PC-3 (cell line): ENCODE measurements at regions not wholly inside any gene's neighbourhood (a gene's known extent, or its start where the extent isn't known, plus 50 kb on each side); places are given as distances from the start of the nearest gene placed in this dataset.

Experiments used
- ATAC-seq: fragments of 200-7000 bp; cut with Tn5 transposase; 2 replicates; pipeline ENCODE4 v1.9.1; 2020; ENCODE audit warnings: mild to moderate bottlenecking, moderate library complexity
- BruUV-seq: library from RNA; stranded (reverse); fragments of 400-500 nt; replicated peaks from 2 replicates; lab custom pipeline; 2021; lab: Mats Ljungman, UMichigan
- CTCF ChIA-PET: fragments of 300-600 bp; sonication (Branson Sonifier 250); formaldehyde crosslinking; loops from one replicate; lab custom pipeline; 2022; ENCODE audit warnings: antibody characterized with exemption; lab: Charles Lee
- POLR2A ChIA-PET: fragments of 300-600 bp; sonication (Branson Sonifier 250); formaldehyde crosslinking; loops from one replicate; lab custom pipeline; 2022; ENCODE audit warnings: antibody characterized with exemption; ENCODE audit not compliant: unreplicated experiment; lab: Charles Lee
- DNase-seq: peaks from one replicate; pipeline ENCODE4 v3.0.0-alpha.2; 2015
- H2AFZ ChIP-seq: fragments of 300-600 bp; sonication (generic); 2 replicates; pipeline ENCODE4 v1.6.0; 2016; ENCODE audit warnings: antibody characterized with exemption, low read length
- H3F3A ChIP-seq: fragments of 300-600 bp; sonication (generic); one replicate; pipeline ENCODE4 v1.6.0; 2017; ENCODE audit warnings: antibody characterized with exemption, low read length, control low read depth, mild to moderate bottlenecking; ENCODE audit not compliant: unreplicated experiment
- H3K27ac ChIP-seq: fragments of 300-600 bp; sonication (generic); 2 replicates; pipeline ENCODE4 v1.5.1; 2016; ENCODE audit warnings: mild to moderate bottlenecking, low read length
- H3K27me3 ChIP-seq: fragments of 300-600 bp; sonication (generic); 2 replicates; pipeline ENCODE4 v1.6.1; 2016; ENCODE audit warnings: low read length, mixed read lengths
- H3K36me3 ChIP-seq: fragments of 300-600 bp; sonication (generic); 2 replicates; pipeline ENCODE4 v1.6.1; 2016; ENCODE audit warnings: low read depth, mixed run types, low read length, mixed read lengths
- H3K4me1 ChIP-seq: fragments of 300-600 bp; sonication (generic); 2 replicates; pipeline ENCODE4 v1.5.1; 2016; ENCODE audit warnings: low read length; ENCODE audit not compliant: insufficient read depth
- H3K4me2 ChIP-seq: fragments of 300-600 bp; sonication (generic); 2 replicates; pipeline ENCODE4 v1.6.0; 2016; ENCODE audit warnings: low read length
- H3K4me3 ChIP-seq: fragments of 300-600 bp; sonication (generic); 2 replicates; pipeline ENCODE4 v1.5.1; 2016; ENCODE audit warnings: mild to moderate bottlenecking, low read length, mixed read lengths
- H3K79me2 ChIP-seq: fragments of 300-600 bp; sonication (generic); 2 replicates; pipeline ENCODE4 v1.6.1; 2017; ENCODE audit warnings: low read length, mixed read lengths
- H3K9ac ChIP-seq: fragments of 300-600 bp; sonication (generic); 2 replicates; pipeline ENCODE4 v1.6.0; 2016; ENCODE audit warnings: mild to moderate bottlenecking, low read length
- H3K9me2 ChIP-seq: fragments of 300-600 bp; sonication (generic); replicated peaks from 2 replicates; pipeline ENCODE4 v1.6.1; 2016; ENCODE audit warnings: mixed run types, low read length, mixed read lengths
- H3K9me3 ChIP-seq: fragments of 300-600 bp; sonication (generic); 2 replicates; pipeline ENCODE4 v1.6.1; 2016; ENCODE audit warnings: low read length, mixed read lengths
- H4K20me1 ChIP-seq: fragments of 300-600 bp; sonication (generic); 2 replicates; pipeline ENCODE4 v1.6.1; 2016; ENCODE audit warnings: low read length, mixed read lengths
- EZH2 ChIP-seq: fragments of 300-600 bp; sonication (generic); IDR thresholded peaks from one replicate; pipeline ENCODE4 v1.6.1; 2017; ENCODE audit warnings: antibody characterized with exemption, mild to moderate bottlenecking, low read length; ENCODE audit not compliant: unreplicated experiment
- EZH2phosphoT487 ChIP-seq: fragments of 300-600 bp; sonication (generic); IDR thresholded peaks from 2 replicates; pipeline ENCODE4 v1.6.1; 2018; ENCODE audit warnings: mild to moderate bottlenecking, antibody characterized with exemption, low read length, borderline replicate concordance
- intact Hi-C: fragments of 100-400 bp; cut with micrococcal nuclease; formaldehyde crosslinking; loops from 2 replicates; pipeline ENCODE4 v1.9.0; 2023
- TF ChIP-seq, protein P1 (sequence below): fragments of 300-600 bp; sonication (generic); conservative IDR thresholded peaks from 2 replicates; pipeline ENCODE4 v1.5.1; 2017; ENCODE audit warnings: antibody characterized with exemption, low read depth, mild to moderate bottlenecking, low read length

DNA sequence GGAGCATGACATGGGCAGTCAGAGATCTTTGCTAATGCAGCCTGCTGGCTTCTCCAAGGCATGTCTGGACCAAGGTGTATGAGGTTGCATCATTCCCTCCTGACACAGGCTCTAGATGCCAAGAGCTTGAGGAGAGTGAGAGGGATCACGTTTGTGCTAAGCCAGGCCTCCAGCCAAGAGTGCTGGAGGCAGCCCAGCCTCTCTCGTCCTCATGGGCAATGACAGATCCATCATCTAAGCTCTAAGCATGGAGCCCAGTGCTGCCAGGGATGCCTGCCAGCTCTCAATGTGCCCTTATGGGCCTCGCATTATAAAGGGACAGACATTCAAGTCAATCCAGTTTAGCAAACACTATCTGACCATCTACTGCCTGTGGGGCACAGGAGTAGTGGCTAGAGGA is 136.3 kb upstream of the VSTM2B start:
- Histone ChIP-seq H2AFZ (no peak overlapping the region), H3K9ac (no peak overlapping the region), H3K4me2 (no peak overlapping the region), H3K27me3 (no peaks in the 10 kb centered on the region), H4K20me1 (no peaks in the 10 kb centered on the region), H3K4me1 (no peaks in the 10 kb centered on the region), H3F3A (no peaks in the 10 kb centered on the region), H3K27ac (no peak overlapping the region), H3K79me2 (no peaks in the 10 kb centered on the region), H3K9me3 (no peaks in the 10 kb centered on the region), H3K9me2 (no peaks in the 10 kb centered on the region), H3K36me3 (no peaks in the 10 kb centered on the region), H3K4me3 (no peak overlapping the region)
- no TSS peak for BruUV-seq
- ATAC-seq (no peak), DNase-seq (no peak)
- intact Hi-C loops, result no loop called here
- TF ChIP-seq, protein P1, sequence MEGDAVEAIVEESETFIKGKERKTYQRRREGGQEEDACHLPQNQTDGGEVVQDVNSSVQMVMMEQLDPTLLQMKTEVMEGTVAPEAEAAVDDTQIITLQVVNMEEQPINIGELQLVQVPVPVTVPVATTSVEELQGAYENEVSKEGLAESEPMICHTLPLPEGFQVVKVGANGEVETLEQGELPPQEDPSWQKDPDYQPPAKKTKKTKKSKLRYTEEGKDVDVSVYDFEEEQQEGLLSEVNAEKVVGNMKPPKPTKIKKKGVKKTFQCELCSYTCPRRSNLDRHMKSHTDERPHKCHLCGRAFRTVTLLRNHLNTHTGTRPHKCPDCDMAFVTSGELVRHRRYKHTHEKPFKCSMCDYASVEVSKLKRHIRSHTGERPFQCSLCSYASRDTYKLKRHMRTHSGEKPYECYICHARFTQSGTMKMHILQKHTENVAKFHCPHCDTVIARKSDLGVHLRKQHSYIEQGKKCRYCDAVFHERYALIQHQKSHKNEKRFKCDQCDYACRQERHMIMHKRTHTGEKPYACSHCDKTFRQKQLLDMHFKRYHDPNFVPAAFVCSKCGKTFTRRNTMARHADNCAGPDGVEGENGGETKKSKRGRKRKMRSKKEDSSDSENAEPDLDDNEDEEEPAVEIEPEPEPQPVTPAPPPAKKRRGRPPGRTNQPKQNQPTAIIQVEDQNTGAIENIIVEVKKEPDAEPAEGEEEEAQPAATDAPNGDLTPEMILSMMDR, result no peak
- TF ChIP-seq EZH2phosphoT487, result no peak
- TF ChIP-seq EZH2, result no peak
- CTCF ChIA-PET, result no interaction called here
- POLR2A ChIA-PET, result no interaction called here

DNA sequence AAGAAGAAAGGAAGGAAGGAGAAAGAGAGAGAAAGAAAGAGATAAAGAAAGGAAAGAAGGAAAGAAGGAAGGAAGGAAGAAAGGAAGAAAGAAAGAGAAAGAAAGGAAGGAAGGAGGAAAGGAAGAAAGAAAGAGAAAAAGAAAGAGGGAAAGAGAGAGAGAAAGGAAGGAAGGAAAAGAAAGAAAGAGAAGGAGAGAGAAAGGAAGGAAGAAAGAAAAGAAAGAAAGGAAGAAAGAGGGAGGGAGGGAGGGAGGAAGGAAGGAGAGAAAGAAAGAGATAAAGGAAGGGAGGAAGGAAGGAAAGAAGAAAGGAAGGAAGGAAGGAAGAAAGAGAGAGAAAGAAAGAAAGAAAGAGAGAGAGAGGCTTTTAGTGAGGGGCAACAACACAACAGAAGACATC is 135.1 kb upstream of the VSTM2B start:
- Histone ChIP-seq H3K79me2 (no peaks in the 10 kb centered on the region), H3K4me1 (no peaks in the 10 kb centered on the region), H3K4me3 (no peak overlapping the region), H3K36me3 (no peaks in the 10 kb centered on the region), H2AFZ (no peak overlapping the region), H3K9me2 (no peaks in the 10 kb centered on the region), H3K9ac (no peak overlapping the region), H3K4me2 (no peak overlapping the region), H3K27ac (no peak overlapping the region), H4K20me1 (no peaks in the 10 kb centered on the region), H3K9me3 (no peaks in the 10 kb centered on the region), H3F3A (no peaks in the 10 kb centered on the region), H3K27me3 (no peaks in the 10 kb centered on the region)
- TF ChIP-seq EZH2phosphoT487 (no peak), EZH2 (no peak)
- TF ChIP-seq, protein P1, result no peak
- ChIA-PET POLR2A (no interaction called here), CTCF (no interaction called here)
- intact Hi-C loops, result no loop called here
- BruUV-seq, result no TSS peak
- DNase-seq (no peak), ATAC-seq (no peak)

DNA sequence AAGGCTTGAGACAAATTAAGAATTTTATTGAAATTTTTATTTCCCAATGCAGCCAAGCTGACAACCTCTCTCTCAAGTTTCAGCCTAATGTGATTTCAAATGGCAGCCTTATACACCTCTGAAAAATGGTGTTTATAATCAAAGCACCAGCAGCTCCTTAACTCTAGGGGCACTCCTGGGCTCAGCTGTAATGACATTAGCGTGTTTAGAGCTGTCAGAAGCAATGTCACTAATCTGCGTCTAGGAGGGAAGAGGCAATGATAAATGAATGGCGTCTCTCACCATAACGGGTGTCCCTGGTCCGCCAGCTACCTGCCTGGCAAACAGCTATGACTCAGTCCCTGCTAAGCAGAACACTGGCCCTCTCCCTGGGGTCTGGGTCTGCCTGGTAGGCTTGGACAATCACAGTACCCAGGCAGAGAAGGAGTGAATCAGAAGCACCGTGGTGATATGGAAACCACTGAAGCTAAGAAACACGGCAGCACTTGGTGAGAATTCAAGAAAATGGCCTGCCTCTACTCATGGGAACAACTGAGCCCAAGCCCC is 131.8 kb upstream of the VSTM2B start:
- Histone ChIP-seq H3F3A (no peaks in the 10 kb centered on the region), H4K20me1 (no peaks in the 10 kb centered on the region), H3K36me3 (no peaks in the 10 kb centered on the region), H3K27ac (no peak overlapping the region), H3K79me2 (no peaks in the 10 kb centered on the region), H3K27me3 (no peaks in the 10 kb centered on the region; the same call in 1 of the 2 replicates), H3K9ac (no peak overlapping the region), H3K4me3 (no peak overlapping the region), H2AFZ (no peak overlapping the region), H3K4me2 (no peak overlapping the region), H3K9me3 (no peaks in the 10 kb centered on the region), H3K4me1 (no peaks in the 10 kb centered on the region), H3K9me2 (no peaks in the 10 kb centered on the region)
- TF ChIP-seq EZH2, result no peak
- TF ChIP-seq EZH2phosphoT487, result no peak
- TF ChIP-seq, protein P1, result no peak
- BruUV-seq, result no TSS peak
- intact Hi-C loops, result no loop called here
- ATAC-seq (no peak), DNase-seq (peak; percentile 1)
- CTCF ChIA-PET, result no interaction called here
- POLR2A ChIA-PET, result no interaction called here
